Activated CD8-positive, alpha-beta T cell treated with anti-CD3 and anti-CD28 coated beads, Interleukin-2, amount 10 ng/mL, durations not matched to agents 7 days and 5 days (primary cell): ENCODE measurements at regions not wholly inside any gene's neighbourhood (a gene's known extent, or its start where the extent isn't known, plus 50 kb on each side); places are given as distances from the start of the nearest gene placed in this dataset.

Experiments
- ATAC-seq: fragments of 150-1000 bp; cut with Tn5 transposase; one replicate; pipeline ENCODE4 v1.10.0; 2021; ENCODE audit warnings: moderate library complexity
- CTCF ChIA-PET: fragments of 350-600 bp; sonication (Branson Sonifier 250); formaldehyde crosslinking; loops from one replicate; lab custom pipeline; 2021; ENCODE audit warnings: antibody characterized with exemption; lab: Charles Lee
- POLR2A ChIA-PET: fragments of 350-600 bp; sonication (Branson Sonifier 250); formaldehyde crosslinking; loops from one replicate; lab custom pipeline; 2021; ENCODE audit warnings: antibody characterized with exemption; lab: Charles Lee
- DNase-seq: peaks from one replicate; pipeline ENCODE4 v3.0.0-alpha.2; 2020
- H3K27ac Mint-ChIP-seq: one replicate; pipeline ENCODE4 v1.8.0; 2021; ENCODE audit warnings: mild to moderate bottlenecking, mixed read lengths
- H3K27me3 Mint-ChIP-seq: one replicate; pipeline ENCODE4 v1.8.0; 2021; ENCODE audit warnings: low read depth, mixed read lengths
- H3K36me3 Mint-ChIP-seq: one replicate; pipeline ENCODE4 v1.8.0; 2021; ENCODE audit warnings: low read depth, mixed read lengths
- H3K4me1 Mint-ChIP-seq: one replicate; pipeline ENCODE4 v1.8.0; 2021; ENCODE audit warnings: low read depth, mixed read lengths
- H3K4me3 Mint-ChIP-seq: one replicate; pipeline ENCODE4 v1.8.0; 2021; ENCODE audit warnings: mild to moderate bottlenecking, mixed read lengths
- H3K9me3 Mint-ChIP-seq: one replicate; pipeline ENCODE4 v1.8.0; 2022; ENCODE audit warnings: mixed read lengths; ENCODE audit not compliant: insufficient read depth

- Mint-ChIP-seq H3K9me3 (no peaks in the 10 kb centered on the region), H3K4me1 (no peaks in the 10 kb centered on the region), H3K27ac (no peak overlapping the region), H3K4me3 (no peak overlapping the region), H3K27me3 (peaks cover 3% of the 10 kb centered on the region), H3K36me3 (no peaks in the 10 kb centered on the region)
- CTCF ChIA-PET: no interaction called here
- no peak for ATAC-seq
- no peak for DNase-seq
- POLR2A ChIA-PET: no interaction called here
These were observed 191.9 kb downstream of the SLC39A8 start for GRCh38 chr4:102153391-102153790.

- no peaks in the 10 kb centered on the region for H3K4me1 Mint-ChIP-seq
These were observed 193.6 kb downstream of the SLC39A8 start for GRCh38 chr4:102151696-102152095.

GRCh38 chr4:102143433-102143832, 201.8 kb downstream of the SLC39A8 start:
- H3K4me3 Mint-ChIP-seq: no peak overlapping the region
- H3K27me3 Mint-ChIP-seq: peaks cover 6% of the 10 kb centered on the region
- ChIA-PET CTCF (no interaction called here), POLR2A (no interaction called here)
- no peaks in the 10 kb centered on the region for H3K9me3 Mint-ChIP-seq
- H3K27ac Mint-ChIP-seq: no peak overlapping the region
- H3K4me1 Mint-ChIP-seq: no peaks in the 10 kb centered on the region
- DNase-seq: no peak
- no peak for ATAC-seq
- H3K36me3 Mint-ChIP-seq: no peaks in the 10 kb centered on the region

More at GRCh38 chr4:102151696-102152095, 193.6 kb downstream of the SLC39A8 start:
- Mint-ChIP-seq H3K4me3 (no peak overlapping the region), H3K36me3 (no peaks in the 10 kb centered on the region), H3K27ac (no peak overlapping the region), H3K9me3 (no peaks in the 10 kb centered on the region), H3K27me3 (peaks cover 3% of the 10 kb centered on the region)
- ChIA-PET CTCF (no interaction called here), POLR2A (interaction anchor here (0.6 kb wide), 1 partner anchor 9 kb away, joined by 3 read pairs; no protein-coding TSS in a partner anchor)
- no peak for ATAC-seq
- no peak for DNase-seq

GRCh38 chr4:102141842-102142241, 203.4 kb downstream of the SLC39A8 start:
- H3K27ac Mint-ChIP-seq: no peak overlapping the region
- peaks cover 6% of the 10 kb centered on the region for H3K27me3 Mint-ChIP-seq
- ATAC-seq (no peak), DNase-seq (no peak)
- H3K9me3 Mint-ChIP-seq: no peaks in the 10 kb centered on the region
- no peaks in the 10 kb centered on the region for H3K4me1 Mint-ChIP-seq
- ChIA-PET CTCF (interaction anchor here (1.2 kb wide), 1 partner anchor 15 kb away, joined by 3 read pairs; no protein-coding TSS in a partner anchor), POLR2A (no interaction called here)
- no peak overlapping the region for H3K4me3 Mint-ChIP-seq
- H3K36me3 Mint-ChIP-seq: no peaks in the 10 kb centered on the region

- Mint-ChIP-seq H3K9me3 (no peaks in the 10 kb centered on the region), H3K27me3 (peaks cover 6% of the 10 kb centered on the region), H3K27ac (no peak overlapping the region), H3K4me3 (no peak overlapping the region), H3K4me1 (no peaks in the 10 kb centered on the region), H3K36me3 (no peaks in the 10 kb centered on the region)
- ChIA-PET POLR2A (no interaction called here), CTCF (no interaction called here)
- ATAC-seq (no peak), DNase-seq (no peak)
These were observed 205.3 kb downstream of the SLC39A8 start for GRCh38 chr4:102139932-102140331.

GRCh38 chr4:102139132-102139573, 206.1 kb downstream of the SLC39A8 start:
- H3K4me3 Mint-ChIP-seq: no peak overlapping the region
- CTCF ChIA-PET: no interaction called here
- no peaks in the 10 kb centered on the region for H3K36me3 Mint-ChIP-seq
- no peak for ATAC-seq
- POLR2A ChIA-PET: interaction anchor here (0.6 kb wide), 1 partner anchor 52 kb away, joined by 4 read pairs; no protein-coding TSS in a partner anchor
- no peaks in the 10 kb centered on the region for H3K9me3 Mint-ChIP-seq
- no peaks in the 10 kb centered on the region for H3K4me1 Mint-ChIP-seq
- peaks cover 6% of the 10 kb centered on the region for H3K27me3 Mint-ChIP-seq
- no peak for DNase-seq
- H3K27ac Mint-ChIP-seq: no peak overlapping the region

GRCh38 chr4:102137217-102137616, 208.1 kb downstream of the SLC39A8 start:
- Mint-ChIP-seq H3K27ac (no peak overlapping the region), H3K4me3 (no peak overlapping the region), H3K27me3 (peaks cover 6% of the 10 kb centered on the region), H3K36me3 (no peaks in the 10 kb centered on the region), H3K4me1 (no peaks in the 10 kb centered on the region), H3K9me3 (no peaks in the 10 kb centered on the region)
- ATAC-seq (no peak), DNase-seq (no peak)
- ChIA-PET POLR2A (no interaction called here), CTCF (no interaction called here)

GRCh38 chr4:102129810-102130209, 215.5 kb downstream of the SLC39A8 start:
- no peak overlapping the region for H3K4me3 Mint-ChIP-seq
- no peaks in the 10 kb centered on the region for H3K4me1 Mint-ChIP-seq
- no peaks in the 10 kb centered on the region for H3K9me3 Mint-ChIP-seq
- ATAC-seq (no peak), DNase-seq (no peak)
- no peaks in the 10 kb centered on the region for H3K27me3 Mint-ChIP-seq
- ChIA-PET CTCF (no interaction called here), POLR2A (no interaction called here)
- no peak overlapping the region for H3K27ac Mint-ChIP-seq
- no peaks in the 10 kb centered on the region for H3K36me3 Mint-ChIP-seq
